ENCODE measurements at regions not wholly inside any gene's neighbourhood (a gene's known extent, or its start where the extent isn't known, plus 50 kb on each side); places are given as distances from the start of the nearest gene placed in this dataset.

- Histone ChIP-seq H3K36me3 (ENCODE audit: control insufficient read depth, insufficient read depth, low read length) (no peaks in the 10 kb centered on the region), H3K27me3 (ENCODE audit: control insufficient read depth, insufficient read depth, low read length) (no peaks in the 10 kb centered on the region), H3K4me3 (ENCODE audit: low read depth, low read length) (no peak overlapping the region)
- FAIRE-seq (no peak), DNase-seq (ENCODE audit: low read depth) (peak; percentile 18)
- TF ChIP-seq CTCF (IDR thresholded peaks at IDR 0.05; ENCODE audit: insufficient read depth, low read length, severe bottlenecking): no peak
These were observed 727.4 kb downstream of the ETS1 start for GRCh38 chr11:127859941-127860354.

DNA sequence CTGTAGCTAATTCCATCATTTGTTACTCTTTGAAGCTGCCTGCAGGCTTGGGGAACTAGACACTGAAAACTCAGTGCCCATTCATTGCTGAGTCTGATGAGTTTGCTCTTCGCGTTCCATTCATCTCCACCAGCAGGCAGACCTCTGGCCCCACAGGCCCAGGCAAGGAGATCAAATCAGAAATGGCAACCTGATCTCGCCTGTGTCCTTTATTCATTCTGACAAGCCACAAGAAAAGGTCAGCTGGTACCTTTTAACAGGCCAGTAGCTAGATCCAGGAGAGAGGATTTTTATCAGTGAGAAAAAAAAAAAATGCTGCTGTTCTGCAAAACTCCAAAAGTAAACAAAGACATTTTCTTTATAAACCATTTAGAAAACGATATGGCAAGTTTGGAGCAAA lies 742.5 kb downstream of the ETS1 start:
- Histone ChIP-seq H3K36me3 (ENCODE audit: control insufficient read depth, insufficient read depth, low read length) (no peaks in the 10 kb centered on the region), H3K4me3 (ENCODE audit: low read depth, low read length) (no peak overlapping the region), H3K27me3 (ENCODE audit: control insufficient read depth, insufficient read depth, low read length) (no peaks in the 10 kb centered on the region)
- no peak for DNase-seq (ENCODE audit: low read depth)
- FAIRE-seq: no peak
- no peak for TF ChIP-seq CTCF (IDR thresholded peaks at IDR 0.05; ENCODE audit: insufficient read depth, low read length, severe bottlenecking)

DNA sequence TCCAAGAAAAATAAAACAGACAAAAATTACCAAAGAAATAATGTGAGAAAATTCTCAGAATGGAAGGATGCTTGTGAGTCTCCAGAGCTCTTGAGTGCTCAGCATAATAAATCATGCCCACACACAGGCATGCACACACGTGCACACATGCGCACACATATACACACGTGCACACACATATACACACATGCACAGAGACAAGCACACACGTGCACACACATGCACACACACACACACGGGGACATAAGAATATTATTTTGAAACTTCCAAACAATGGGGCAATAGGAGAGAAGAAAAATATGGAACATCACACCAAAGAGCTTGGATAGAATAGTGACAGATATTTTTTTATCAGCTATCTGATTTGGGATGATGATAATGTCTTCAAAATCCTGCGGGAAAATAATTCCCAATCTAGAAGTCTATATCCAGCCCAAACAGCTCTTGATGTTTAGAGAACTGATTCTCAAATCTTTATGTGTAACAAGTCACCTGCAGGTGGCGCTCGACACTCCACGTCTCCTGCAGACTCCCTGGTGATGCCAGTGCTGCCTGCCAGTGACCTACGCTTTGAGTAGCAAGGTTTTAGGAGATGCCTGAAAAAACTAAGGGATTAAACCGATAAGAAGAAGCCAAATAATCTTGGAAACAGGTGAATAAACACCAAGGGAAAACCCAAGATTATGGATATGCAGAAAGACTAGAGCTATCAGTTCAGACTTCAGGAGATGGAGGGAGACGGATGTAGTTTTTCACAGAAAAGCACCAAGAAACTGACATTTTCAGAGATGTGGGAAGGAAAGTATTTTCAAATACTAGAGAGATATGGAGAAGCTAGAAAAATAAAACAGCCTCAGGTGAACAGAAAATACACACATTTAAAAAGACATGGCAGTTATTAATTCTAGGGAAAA lies 743.6 kb downstream of the ETS1 start:
- FAIRE-seq (no peak), DNase-seq (ENCODE audit: low read depth) (peak; percentile 61)
- Histone ChIP-seq H3K27me3 (ENCODE audit: control insufficient read depth, insufficient read depth, low read length) (no peaks in the 10 kb centered on the region), H3K4me3 (ENCODE audit: low read depth, low read length) (no peak overlapping the region), H3K36me3 (ENCODE audit: control insufficient read depth, insufficient read depth, low read length) (no peaks in the 10 kb centered on the region)
- peak; percentile 72 for TF ChIP-seq CTCF (IDR thresholded peaks at IDR 0.05; ENCODE audit: insufficient read depth, low read length, severe bottlenecking)

GRCh38 chr11:127825183-127825582 lies 762.2 kb downstream of the ETS1 start:
- no peak overlapping the region for H3K4me3 ChIP-seq (ENCODE audit: low read depth, low read length)
- DNase-seq (ENCODE audit: low read depth): no peak
- H3K36me3 ChIP-seq (ENCODE audit: control insufficient read depth, insufficient read depth, low read length): no peaks in the 10 kb centered on the region
- no peaks in the 10 kb centered on the region for H3K27me3 ChIP-seq (ENCODE audit: control insufficient read depth, insufficient read depth, low read length)
- TF ChIP-seq CTCF (IDR thresholded peaks at IDR 0.05; ENCODE audit: insufficient read depth, low read length, severe bottlenecking): no peak
- no peak for FAIRE-seq

GRCh38 chr11:127818625-127819024 lies 768.7 kb downstream of the ETS1 start:
- no peaks in the 10 kb centered on the region for H3K27me3 ChIP-seq (ENCODE audit: control insufficient read depth, insufficient read depth, low read length)
- FAIRE-seq: no peak
- no peak for DNase-seq (ENCODE audit: low read depth)
- no peaks in the 10 kb centered on the region for H3K36me3 ChIP-seq (ENCODE audit: control insufficient read depth, insufficient read depth, low read length)
- no peak for TF ChIP-seq CTCF (IDR thresholded peaks at IDR 0.05; ENCODE audit: insufficient read depth, low read length, severe bottlenecking)
- no peak overlapping the region for H3K4me3 ChIP-seq (ENCODE audit: low read depth, low read length)

Data from bronchial epithelial cell (primary cell).